HEK293T (cell line): ENCODE measurements at regions not wholly inside any gene's neighbourhood (a gene's known extent, or its start where the extent isn't known, plus 50 kb on each side); places are given as distances from the start of the nearest gene placed in this dataset.

Experiments used
- BHLHE40 ChIP-seq: fragments of 450-650 bp; IDR thresholded peaks from 2 replicates; pipeline ENCODE4 v1.6.1; 2016; ENCODE audit warnings: mild to moderate bottlenecking, moderate library complexity, borderline replicate concordance
- ELF4 ChIP-seq: fragments of 450-650 bp; IDR thresholded peaks from 2 replicates; pipeline ENCODE4 v1.6.1; 2017; ENCODE audit warnings: antibody characterized with exemption
- FOXA1 ChIP-seq: fragments of 450-650 bp; IDR thresholded peaks from 2 replicates; pipeline ENCODE4 v1.6.1; 2016; ENCODE audit warnings: mild to moderate bottlenecking
- FOXM1 ChIP-seq: fragments of 450-650 bp; IDR thresholded peaks from 2 replicates; pipeline ENCODE4 v1.6.1; 2017; ENCODE audit warnings: mild to moderate bottlenecking, borderline replicate concordance
- HDGF ChIP-seq: fragments of 450-650 bp; IDR thresholded peaks from 2 replicates; pipeline ENCODE4 v1.6.1; 2017; ENCODE audit warnings: antibody characterized with exemption, borderline replicate concordance
- SP1 ChIP-seq: fragments of 450-650 bp; IDR thresholded peaks from 2 replicates; pipeline ENCODE4 v1.6.1; 2017

GRCh38 chr17:71399221-71399620, 721.6 kb upstream of the SOX9 start:
- TF ChIP-seq BHLHE40, result no peak
- no peak for TF ChIP-seq SP1
- no peak for TF ChIP-seq HDGF
- TF ChIP-seq FOXM1, result no peak
- no peak for TF ChIP-seq FOXA1
- no peak for TF ChIP-seq ELF4
